ENCODE measurements at regions not wholly inside any gene's neighbourhood (a gene's known extent, or its start where the extent isn't known, plus 50 kb on each side); places are given as distances from the start of the nearest gene placed in this dataset.

DNA sequence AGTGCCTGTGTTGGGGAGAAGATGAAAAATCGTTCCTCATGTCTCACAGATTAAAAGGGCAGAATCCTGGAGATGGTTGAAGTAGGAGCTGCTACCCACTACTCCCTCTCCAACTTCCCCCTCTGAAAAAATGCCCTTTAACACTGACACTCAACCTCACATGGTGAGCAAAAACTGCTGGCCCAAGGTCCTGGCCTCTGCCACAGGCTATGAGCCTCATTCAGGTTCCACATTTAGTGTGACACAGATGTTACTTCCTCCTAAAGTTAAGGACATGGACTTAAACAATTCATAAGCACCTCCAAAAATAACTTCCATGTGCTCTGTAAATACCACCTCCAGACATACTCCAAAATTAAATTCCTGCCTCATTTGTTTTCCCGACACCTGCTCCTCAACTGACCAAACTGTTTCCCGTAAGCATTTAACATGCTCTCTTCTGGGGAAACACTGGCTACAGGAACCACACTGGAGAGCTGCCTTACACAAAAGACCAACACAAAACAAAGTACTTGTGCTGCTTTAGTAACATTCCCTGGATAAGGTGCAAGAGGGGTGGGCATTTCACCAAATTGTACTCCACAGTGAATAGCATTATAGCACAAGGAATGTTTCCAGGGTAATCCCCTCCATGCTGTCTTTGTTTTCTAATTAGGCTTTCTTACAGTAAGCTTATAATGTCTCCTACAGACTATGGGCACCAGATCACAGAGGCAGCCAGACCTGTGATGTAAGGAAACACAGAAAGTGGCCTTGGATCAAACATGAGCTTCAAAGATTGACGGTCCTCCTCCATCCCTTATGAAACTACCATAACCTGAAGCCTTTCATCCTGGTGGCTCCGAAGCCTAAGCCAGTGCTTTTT is 57.0 kb downstream of the PHLDA1 start:
- DNase-seq, result no peak

DNA sequence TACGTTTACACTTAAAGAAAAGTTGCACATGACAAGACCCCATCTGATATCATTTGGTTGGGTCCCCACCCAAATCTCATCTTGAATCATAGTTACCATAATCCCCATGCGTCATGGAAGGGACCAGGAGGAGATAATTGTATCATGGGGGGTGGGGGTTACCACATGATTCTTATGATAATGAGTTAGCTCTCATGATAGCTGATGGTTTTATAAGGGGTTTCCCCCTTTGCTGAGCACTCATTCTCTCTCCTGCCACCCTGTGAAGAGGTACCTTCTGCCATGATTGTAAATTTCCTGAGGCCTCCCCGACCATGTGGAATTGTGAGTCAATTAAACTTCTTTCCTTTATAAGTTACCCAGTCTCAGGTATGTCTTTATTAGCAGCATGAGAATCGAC is 60.3 kb downstream of the PHLDA1 start:
- no peak for DNase-seq

DNA sequence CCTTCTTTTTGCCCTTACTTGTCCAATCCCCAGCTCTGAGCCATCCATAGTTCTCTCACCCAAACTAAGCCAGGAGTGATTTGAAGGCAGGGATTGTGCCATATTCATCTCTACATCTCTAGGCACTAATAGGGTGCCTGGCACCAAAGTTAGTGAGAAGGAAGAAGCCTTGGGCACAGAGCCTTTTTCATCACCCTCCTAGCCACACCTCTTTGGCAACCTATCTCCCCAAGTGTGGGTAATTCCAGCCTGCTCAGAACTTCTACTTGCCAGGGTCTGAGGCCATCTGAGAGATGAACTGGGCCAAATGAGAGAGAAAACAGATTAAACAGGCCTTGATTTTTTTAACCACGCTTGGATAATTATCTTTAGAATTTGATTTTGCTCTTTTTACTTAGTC is 61.3 kb downstream of the PHLDA1 start:
- no peak for DNase-seq

DNA sequence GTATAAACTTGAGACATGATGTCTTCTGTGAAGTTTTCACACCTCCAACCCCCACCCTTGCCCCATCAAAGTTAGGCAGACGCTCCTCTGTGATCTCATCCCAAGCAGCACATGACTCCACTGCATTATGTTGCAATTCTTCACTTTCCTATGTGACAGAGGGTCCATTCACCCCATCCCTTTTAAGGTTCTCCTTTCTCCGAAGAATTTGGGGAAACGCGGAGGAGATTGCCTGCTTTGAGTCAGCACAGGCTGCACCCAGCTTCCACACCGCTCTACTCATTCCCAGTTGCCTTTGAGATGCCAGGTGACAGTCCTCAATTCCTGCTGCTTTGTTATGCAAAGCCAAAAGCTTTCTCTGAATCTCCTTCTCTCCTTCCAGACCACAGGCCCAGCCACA is 61.8 kb downstream of the PHLDA1 start:
- no peak for DNase-seq

DNA sequence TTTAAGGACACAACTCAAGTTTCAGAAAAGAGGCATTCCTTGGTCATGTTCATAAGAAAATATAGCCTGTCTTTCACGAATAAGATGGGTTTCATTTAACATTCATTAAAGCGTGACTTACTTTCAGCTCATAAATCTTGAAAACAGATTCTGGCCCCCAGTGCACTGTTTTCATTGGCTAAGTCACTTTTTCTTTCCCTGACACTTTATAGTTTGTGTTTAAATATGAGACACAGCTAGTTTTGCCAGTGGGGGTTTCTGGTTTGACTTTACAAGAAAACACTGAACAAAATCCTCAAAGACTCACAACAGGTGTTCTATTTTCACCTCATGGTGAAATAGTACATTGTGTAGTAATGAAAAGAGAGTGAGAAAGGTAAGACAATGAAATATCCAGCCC is 65.9 kb downstream of the PHLDA1 start:
- no peak for DNase-seq

DNA sequence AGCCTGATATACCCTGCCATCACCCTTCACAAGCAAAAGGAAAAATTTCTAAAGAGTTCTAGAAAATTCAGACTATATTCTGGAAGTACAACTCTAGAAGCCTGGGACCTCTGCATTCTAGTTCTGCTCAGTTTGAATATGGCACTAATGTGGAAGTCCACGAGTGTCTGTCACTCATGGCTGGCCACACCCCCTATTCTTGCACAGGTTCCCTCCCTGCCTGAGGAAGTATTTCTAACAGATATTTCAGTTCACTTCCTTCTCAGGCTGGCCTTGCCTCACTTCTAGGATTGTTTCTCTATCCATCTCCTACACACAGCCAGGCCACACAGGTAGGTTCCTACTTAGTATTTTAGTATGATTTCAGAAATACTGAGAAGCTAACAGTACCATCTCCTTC is 67.4 kb downstream of the PHLDA1 start:
- no peak for DNase-seq

DNA sequence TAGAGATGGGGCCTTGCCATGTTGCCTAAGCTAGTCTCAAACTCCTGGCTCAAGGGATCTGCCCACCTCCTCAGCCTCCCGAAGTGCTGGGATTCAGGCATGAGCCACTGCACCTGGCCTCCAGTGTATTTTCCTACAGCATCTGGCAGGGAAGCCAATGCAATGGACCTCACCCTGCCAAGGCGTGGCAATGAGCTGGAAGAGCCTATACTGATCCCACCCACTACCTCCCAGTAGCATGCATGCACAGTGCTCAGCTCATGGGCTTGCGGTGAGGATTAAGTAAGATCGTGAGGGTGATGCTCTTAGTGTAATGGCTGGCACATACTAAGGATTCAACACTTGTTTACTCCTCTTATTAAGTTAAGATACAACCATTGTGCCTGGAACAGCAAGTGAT is 69.7 kb downstream of the PHLDA1 start:
- no peak for DNase-seq

DNA sequence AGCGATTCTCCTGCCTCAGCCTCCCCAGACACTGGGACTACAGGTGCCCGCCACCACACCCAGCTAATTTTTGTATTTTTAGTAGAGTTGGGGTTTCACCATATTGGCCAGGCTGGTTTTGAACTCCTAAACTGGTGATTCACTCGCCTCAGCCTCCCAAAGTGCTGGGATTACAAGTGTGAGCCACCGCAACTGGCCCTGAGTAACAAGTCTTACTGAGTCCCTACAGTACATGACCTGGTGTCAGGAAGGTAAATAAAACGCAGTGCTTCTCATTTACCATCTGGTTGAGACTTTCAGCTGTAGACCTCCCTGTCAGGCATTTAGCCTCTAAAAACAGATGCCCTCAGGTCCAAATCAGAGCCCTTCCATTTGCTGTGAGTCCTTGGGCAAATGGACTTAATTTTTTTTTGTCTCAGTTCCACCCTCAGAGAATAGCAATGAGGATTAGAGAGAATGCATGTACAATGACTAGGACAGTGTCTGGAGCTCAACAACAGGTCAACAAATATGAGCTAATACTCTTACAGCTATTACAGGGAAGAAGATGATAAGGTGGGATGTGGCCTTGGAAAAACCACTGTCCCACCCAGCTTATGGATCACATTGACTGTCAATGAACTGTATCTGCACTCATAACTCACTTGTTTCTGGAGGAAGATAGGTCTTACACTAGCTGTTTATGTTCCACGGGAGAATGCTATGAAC is 70.5 kb downstream of the PHLDA1 start:
- DNase-seq, result no peak

DNA sequence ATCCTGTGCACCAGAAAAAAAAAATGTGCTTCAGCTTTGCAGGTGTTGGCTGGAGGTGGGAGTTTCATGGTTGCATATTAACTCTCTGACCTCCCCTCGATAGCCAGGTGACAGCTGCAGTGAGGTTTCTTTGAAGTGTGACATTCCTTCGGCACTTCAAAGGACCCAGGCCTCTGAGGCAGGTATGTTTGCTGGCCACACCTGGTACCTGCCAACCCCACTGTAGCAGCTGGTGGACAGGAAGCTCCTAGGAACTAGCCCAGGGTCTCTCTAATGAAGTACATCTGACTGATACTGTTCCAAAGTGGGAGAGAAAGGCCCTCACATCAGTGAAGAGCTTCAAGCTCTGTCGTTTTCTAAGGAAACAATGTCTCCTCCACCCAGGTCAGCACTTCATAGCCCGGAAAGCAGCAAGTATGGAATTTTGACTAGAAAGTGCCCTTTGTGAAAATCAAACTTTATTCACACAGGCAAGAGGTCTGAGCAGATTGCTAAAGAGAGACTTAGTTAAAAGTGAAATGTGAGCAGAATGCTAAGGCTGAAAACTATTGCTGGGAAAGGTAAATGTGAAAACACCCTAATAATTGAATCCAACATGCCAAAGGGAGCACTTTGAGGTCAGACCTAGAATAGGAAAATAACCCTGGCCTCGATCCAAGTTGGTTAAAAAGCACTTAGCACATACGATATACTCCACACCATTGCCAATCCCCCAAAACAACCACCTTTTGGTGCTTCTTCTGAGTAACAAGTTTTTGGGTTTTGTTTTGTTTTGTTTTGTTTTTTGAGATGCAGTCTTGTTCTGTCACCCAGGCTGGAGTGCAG is 71.3 kb downstream of the PHLDA1 start:
- DNase-seq, result no peak

DNA sequence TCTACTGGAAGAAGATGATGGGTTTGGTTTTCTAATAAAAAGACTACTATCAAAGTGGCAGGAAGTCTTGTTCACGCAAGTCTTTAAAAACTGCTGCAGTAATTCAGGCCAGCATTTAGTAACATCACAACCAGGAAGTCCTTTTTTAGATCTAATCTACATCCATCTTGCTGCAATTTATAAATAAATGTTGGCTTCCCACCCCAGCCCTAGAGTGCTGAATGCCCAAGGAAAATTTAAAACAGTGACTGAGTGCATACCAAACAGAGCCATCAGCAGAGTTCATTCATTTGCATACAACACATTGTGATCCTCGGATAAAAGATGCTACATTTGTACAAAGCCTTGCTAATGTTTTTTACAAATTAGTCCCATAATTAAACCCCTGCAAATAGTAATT is 72.1 kb downstream of the PHLDA1 start:
- DNase-seq, result no peak

DNA sequence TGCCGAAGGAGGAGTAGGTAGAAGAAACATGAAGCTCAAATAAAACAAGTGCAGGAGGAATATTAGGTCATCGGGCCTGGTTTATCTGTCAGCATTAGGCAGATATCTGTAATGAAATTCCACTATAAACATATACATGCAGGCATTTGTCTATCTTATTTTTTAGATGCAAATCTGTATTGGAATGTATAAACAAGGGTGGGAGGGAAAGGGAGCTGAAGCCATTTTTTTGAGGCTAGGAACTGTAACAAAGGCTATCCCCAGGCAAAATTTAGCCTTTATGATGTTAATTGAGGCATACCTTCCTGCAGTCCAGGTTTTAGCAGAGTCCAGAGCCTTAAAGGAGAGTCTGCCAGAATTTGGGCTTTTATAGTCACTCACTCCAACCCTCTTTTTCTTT is 72.5 kb downstream of the PHLDA1 start:
- DNase-seq, result no peak

DNA sequence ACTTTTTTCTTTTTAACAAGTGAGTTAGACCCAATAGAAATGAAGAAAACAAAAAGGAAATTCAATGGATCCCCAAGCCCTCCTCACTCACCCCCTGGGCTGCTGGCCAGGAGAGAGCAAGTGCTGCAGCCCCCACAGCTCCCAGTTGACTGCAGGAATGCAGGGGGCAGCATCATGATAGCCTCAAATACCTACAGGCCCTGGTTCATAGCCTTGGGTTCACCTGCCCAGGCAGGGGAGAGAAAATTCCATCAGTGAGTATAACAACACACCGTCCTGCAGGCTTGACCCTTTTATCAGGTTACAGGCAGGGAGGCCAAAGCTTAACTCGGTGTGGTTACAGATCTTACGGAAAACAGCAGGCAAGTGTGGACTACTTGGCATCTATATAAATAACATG is 76.3 kb downstream of the PHLDA1 start:
- DNase-seq, result no peak

DNA sequence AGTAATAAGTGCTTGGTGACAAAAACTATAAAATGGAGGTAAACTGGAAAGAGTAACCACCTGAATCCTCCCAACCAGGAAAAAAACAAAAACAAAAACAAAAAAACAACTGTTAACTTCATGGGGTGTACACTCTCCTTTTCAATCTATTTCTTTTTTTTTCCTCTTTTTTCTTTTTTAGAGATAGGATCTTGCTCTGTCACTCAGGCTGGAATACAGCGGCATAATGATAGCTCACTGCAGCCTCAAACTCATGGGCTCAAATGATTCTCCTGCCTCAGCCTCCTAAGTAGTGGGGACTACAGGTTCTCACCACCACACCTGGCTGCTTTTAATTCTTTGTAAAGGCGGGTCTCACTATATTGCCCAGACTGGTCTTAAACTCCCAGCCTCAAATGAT is 76.8 kb downstream of the PHLDA1 start:
- DNase-seq, result no peak

DNA sequence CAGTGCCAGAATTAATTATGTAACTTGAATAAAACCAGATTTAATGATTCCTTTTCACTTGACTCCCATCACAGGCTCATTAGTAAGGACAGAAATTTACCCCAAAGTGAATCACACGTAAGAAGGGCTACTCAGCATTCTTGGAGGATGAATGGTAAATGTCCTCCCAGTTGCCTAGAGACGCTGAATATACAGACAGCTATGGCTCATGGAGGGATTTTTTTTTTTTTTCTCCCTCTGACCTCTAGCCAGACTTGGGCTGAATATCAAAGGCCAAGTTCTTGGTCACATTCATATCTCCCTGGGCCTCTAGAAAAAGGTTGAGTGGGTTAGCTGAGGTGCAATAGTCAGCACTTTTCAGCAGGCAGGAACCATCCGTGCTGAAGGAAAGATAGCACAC is 77.5 kb downstream of the PHLDA1 start:
- DNase-seq, result peak; percentile 89

DNA sequence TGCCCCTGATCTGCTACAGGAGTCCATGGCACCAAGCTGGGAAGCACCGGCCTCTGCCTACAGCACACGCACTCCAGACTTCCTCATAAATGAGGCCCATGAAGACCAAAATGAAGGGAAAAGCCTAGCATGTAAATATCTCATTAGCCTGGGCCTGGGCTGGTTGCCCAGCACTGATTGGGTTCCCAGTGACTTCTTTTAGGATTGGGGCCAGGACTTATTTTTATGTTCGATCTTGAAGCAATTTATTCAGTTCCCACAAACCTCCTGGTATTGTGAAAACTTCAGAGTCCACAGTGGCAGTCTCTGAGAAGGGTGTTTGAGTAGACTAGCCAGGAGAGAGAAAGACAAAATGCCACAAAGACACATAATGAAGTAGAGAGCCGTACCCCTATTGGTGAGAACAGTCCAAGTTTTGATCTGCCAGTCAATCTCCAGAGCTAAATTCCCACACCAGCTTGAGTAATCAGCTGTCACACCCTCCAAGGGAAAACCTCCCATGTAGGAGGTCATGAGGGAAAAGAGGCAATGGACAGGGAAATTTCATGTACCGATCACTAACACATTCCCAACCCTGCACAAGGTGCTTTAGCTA is 78.2 kb downstream of the PHLDA1 start:
- DNase-seq, result no peak

DNA sequence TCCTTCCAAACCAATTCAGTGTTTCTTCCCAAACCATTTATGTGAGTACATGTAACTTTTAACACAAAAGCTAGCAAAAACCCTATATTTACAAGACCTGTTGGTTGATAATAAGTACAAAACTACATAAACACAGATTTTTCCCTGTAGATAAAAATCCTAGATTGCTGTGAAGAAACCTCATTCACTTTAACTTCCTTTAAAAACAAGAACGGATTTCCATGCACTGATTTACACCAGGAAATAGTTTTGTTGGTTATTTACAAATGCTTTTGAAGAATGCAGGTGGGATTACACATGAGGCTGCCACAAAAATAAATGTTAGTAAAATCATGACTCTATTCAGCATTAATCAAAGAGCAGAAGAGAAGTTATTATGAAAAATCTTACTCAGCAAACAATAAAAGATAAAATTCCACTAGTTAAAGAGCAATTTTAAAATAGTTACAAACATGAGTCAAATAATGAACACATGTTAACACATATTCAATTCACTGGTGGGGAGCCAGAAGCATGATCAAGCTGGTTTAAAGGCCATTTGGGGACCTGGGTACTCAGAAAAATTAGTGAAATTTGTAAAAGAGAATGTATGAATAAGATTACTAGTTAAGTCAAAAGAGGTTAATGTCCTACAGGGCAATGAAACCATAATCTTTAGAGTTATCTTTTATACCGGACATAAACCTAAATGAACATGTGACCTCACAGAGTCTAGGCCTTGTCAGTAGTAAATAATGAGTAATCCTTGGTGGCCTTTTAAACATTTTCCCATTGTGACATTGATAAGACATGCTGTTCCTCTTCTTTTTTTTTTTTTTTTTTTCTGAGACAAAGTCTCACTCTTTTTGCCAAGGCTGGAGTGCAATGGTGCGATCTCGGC is 79.9 kb downstream of the PHLDA1 start:
- DNase-seq, result no peak

DNA sequence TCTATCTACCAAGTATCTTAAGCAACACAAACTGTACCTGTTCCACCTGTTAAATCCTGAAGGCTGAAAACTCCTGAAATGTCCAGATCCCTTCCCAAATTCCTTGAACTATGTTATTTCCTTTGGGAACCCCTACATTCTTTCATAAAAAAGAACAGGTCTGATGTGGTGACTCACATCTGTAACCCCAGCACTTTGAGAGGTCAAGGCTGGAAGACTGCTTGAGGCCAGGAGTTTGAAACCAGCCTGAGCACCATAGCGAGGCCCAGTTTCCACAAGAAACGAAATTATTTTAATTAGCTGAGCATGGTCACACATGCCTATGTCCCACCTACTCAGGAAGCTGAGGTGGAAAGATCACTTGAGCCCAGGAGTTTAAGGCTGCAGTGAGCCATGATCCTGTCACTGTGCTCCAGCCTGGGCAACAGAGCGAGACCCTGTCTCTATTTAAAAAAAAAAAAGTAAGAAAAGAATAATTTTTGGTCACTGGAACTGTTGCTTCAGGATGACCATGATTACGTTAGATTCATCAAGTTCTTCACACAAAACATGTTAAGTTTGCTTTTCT is 84.3 kb downstream of the PHLDA1 start:
- no peak for DNase-seq

DNA sequence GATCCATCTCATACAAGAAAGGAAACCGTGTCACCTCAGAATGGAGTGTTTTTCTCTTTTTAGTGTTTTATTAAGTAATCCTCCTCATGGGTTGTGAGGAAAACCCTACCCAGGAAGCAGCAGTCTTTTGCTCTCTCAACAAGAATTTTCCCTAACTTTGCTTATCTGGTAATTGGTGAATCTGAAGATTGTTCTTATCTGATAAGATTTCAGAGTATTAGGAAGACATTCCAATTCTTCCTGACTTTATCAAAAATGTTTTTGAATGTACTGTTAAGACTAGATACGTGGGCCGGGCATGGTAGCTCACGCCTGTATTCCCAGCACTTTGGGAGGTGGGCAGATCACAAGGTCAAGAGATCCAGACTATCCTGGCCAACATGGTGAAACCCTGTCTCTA is 86.0 kb downstream of the PHLDA1 start:
- no peak for DNase-seq

DNA sequence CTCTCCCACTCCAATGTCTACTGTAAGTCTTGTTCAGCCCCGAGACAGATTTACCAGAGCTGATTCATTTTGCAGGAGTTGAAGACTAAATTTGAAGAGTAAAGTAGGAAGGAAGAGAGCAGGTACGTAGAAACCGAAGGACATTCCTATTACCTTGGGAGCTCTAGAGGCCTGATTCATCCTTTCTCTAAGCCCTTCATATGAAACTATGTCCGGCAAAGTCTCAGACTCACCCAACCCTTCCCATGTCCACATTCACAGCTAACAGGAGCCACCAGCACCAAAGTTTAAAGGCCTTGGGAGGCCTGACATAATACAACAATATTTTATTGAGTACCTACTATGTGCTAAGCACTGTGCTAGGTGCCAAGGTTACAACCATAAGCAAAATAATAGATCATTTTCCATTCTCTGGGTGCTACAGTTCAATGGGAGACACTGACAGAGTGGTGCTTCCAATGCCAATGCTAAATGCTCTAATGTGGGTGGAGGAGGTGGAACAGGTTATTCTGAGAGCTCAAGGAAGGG is 86.6 kb downstream of the PHLDA1 start:
- DNase-seq, result no peak

DNA sequence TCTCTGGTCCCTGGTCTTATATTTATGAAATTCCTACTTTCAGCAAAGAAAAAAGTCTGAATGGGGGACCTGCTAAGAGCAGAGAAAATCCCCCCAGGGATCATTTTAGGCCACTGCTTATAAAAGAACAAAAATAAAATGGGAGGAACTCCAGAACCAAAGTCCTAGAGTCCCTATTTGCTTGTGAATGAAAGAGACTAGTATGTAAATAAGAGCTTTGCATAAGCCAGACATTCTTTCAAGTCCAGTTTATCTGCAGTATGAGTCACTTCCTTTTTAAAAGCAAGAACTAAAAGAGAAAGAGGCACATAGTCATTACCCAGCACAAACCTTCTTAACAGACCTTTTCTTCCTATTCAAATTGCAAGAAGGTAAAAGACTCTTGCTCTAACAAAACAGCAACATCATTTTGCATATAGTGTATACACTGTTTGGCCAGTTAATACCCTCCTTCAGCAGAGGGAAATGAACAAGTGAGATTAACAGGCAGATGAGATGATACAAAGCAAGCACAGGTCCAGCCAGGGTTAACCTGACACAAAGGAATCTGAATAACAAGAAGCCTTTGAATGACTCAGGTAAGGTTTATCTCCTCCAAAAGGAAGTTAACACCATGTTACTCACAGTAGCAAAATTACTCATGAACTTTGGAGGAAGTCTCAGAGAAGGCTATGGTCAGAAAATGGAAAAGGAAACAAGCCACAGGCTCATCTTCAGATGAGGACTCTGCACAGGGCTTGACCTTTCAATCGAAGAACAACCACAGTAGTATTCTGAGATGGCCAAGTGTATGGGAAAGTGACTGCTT is 87.3 kb downstream of the PHLDA1 start:
- peak; percentile 41 for DNase-seq

DNA sequence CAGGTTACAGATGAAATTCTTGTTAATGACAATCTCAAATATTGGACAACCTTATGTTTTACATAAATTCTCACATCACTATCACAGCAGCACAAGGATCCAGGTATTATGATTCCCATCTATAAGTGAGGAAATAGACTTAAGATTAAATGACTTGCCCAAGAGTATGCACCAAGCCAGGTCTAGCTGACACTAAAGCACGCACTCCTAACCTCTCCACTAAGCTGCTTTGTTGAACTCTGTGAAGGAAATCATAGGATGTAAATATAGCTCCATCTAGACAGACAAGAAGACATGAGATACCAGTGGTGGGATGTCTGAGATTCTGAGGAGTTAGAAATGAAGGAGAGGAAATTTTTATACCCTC is 87.9 kb downstream of the PHLDA1 start:
- no peak for DNase-seq

Measured in amniotic stem cell (primary cell).